ENCODE measurements at regions not wholly inside any gene's neighbourhood (a gene's known extent, or its start where the extent isn't known, plus 50 kb on each side); places are given as distances from the start of the nearest gene placed in this dataset.

DNA sequence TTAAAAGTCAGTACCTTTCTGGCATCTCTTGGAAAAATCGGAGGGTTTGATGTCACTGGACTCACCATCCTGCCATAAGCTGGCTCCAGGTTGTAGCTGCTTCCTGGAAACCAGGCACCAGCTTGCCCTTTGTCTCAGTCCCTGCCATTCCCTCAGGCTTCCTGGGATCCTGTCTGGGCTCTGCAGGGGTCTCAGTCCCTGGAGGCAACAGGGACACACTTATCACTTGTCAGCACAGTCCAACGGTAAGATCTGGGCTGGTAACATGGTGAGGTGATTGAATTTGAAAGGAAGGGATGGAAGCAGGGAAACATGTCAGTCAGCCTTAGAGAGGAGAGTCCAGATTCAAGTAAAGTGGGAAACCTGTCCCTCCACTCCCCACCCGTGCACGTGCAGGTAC lies 147.6 kb upstream of the ECI2 start:
- H3K4me1 ChIP-seq (ENCODE audit: control insufficient read depth, insufficient read depth, low read length): peaks cover 12% of the 10 kb centered on the region
- no peak overlapping the region for H3K9ac ChIP-seq (ENCODE audit: low read length in 2 of 2)
- H3K4me3 ChIP-seq (ENCODE audit: low read length in 2 of 2): no peak overlapping the region
- H3K36me3 ChIP-seq (ENCODE audit: control insufficient read depth in 2 of 2, insufficient read depth in 2 of 2, low read length in 2 of 2): no peaks in the 10 kb centered on the region
- peaks cover 7 to 11% of the 10 kb centered on the region in 2 donors for H3K27me3 ChIP-seq (ENCODE audit: control insufficient read depth in 1 of 2, insufficient read depth in 2 of 2, low read length in 2 of 2)
- H3K27ac ChIP-seq (ENCODE audit: low read length): no peak overlapping the region
- no peaks in the 10 kb centered on the region for H3K9me3 ChIP-seq (ENCODE audit: control insufficient read depth in 2 of 2, low read length in 2 of 2)

DNA sequence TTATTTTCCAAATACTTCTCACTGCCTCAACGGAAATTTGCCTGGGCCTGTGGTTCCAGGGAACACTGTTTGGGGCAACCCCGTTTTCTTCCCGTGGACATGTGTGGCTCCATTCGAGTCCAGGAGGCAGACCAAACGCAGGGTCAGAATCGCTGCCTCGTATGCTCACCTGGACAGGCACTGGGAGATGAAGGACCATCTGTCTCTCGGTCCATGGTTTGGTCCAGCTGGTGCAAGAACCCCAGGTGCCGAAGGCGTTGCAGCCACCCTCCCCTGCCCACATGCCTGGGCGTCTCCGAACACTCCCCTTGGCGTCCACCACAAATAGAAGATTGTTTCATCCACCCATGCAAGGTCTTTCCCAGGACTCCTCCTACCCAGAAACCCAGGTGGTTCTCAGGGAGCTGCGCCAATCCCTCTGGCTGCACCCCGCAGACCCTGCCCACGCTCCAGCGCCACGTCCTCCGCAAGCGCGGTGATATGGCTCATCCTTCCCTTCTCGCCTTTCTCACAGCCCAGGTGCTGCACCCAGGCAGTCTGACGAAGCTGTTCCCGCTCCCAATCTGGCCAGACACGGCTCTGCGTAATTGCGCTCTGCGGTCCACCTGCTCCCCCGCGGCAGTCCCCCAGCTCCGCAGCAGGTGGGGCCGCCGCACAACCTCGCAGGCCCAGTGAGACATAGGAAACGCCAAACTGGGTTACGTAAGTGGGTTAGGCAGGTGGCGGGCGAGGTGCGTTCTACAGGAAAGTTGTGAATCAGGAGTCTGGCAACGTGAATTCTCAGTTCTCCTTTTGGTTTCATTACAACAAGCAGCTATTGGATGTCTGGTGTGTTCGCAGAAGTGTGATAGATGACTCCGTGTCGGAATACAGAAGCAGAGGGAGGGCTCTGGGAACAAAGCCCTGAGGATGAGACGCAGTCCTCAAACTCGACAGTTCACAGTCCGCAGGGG lies 146.2 kb upstream of the ECI2 start:
- Histone ChIP-seq H3K27ac (ENCODE audit: low read length) (no peak overlapping the region), H3K9ac (ENCODE audit: low read length in 2 of 2) (peak overlapping the region; percentile 21 to 41), H3K4me1 (ENCODE audit: control insufficient read depth, insufficient read depth, low read length) (peaks cover 12% of the 10 kb centered on the region), H3K4me3 (ENCODE audit: low read length in 2 of 2) (peak overlapping the region; percentile 70 to 73), H3K27me3 (ENCODE audit: control insufficient read depth in 1 of 2, insufficient read depth in 2 of 2, low read length in 2 of 2) (peaks cover 7 to 9% of the 10 kb centered on the region in 2 donors), H3K36me3 (ENCODE audit: control insufficient read depth in 2 of 2, insufficient read depth in 2 of 2, low read length in 2 of 2) (no peaks in the 10 kb centered on the region), H3K9me3 (ENCODE audit: control insufficient read depth in 2 of 2, low read length in 2 of 2) (no peaks in the 10 kb centered on the region)

DNA sequence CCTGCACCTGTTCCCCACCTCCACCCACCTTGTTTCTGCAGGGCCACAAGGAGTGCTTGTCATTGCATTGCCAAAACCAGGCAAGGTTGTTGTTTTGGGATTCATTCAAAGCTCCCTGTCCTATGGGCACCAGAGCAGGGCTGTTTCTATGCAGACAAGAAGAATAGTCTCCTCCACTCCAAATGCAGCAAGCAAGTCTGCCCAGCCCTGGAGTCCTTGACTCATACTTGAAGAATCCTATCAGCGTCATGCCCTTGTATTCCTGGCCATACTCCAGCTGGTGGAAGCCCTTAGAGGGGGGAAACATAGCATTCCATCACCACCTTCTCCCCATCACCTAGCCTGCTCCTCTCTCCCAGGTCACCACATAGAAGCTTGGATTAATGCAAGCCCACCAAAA lies 145.3 kb upstream of the ECI2 start:
- H3K4me3 ChIP-seq (ENCODE audit: low read length in 2 of 2): no peak overlapping the region
- no peaks in the 10 kb centered on the region for H3K9me3 ChIP-seq (ENCODE audit: control insufficient read depth in 2 of 2, low read length in 2 of 2)
- peaks cover 7 to 9% of the 10 kb centered on the region in 2 donors for H3K27me3 ChIP-seq (ENCODE audit: control insufficient read depth in 1 of 2, insufficient read depth in 2 of 2, low read length in 2 of 2)
- H3K36me3 ChIP-seq (ENCODE audit: control insufficient read depth in 2 of 2, insufficient read depth in 2 of 2, low read length in 2 of 2): no peaks in the 10 kb centered on the region
- peaks cover 12% of the 10 kb centered on the region for H3K4me1 ChIP-seq (ENCODE audit: control insufficient read depth, insufficient read depth, low read length)
- H3K9ac ChIP-seq (ENCODE audit: low read length in 2 of 2): no peak overlapping the region
- no peak overlapping the region for H3K27ac ChIP-seq (ENCODE audit: low read length)

DNA sequence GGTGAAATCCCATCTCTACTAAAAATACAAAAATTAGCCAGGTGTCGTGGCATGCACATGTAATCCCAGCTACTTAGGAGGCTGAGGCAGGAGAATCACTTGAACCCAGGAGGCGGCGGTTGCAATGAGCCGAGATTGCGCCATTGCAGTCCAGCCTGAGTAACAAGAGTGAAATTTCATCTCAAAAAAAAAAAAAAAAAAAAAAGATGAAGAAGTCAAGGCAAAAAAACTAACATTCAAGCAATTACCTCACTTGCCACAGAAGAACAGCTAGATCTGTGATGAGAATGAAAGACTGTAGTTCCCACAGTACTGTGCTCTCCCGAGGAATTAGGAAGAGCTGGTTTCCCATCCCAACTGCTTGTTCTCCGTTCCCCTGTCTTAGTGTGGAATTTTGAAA lies 144.7 kb upstream of the ECI2 start:
- Histone ChIP-seq H3K4me3 (ENCODE audit: low read length in 2 of 2) (no peak overlapping the region), H3K9me3 (ENCODE audit: control insufficient read depth in 2 of 2, low read length in 2 of 2) (no peaks in the 10 kb centered on the region), H3K27ac (ENCODE audit: low read length) (no peak overlapping the region), H3K9ac (ENCODE audit: low read length in 2 of 2) (no peak overlapping the region), H3K27me3 (ENCODE audit: control insufficient read depth in 1 of 2, insufficient read depth in 2 of 2, low read length in 2 of 2) (peaks cover 7 to 9% of the 10 kb centered on the region in 2 donors), H3K36me3 (ENCODE audit: control insufficient read depth in 2 of 2, insufficient read depth in 2 of 2, low read length in 2 of 2) (no peaks in the 10 kb centered on the region), H3K4me1 (ENCODE audit: control insufficient read depth, insufficient read depth, low read length) (peaks cover 12% of the 10 kb centered on the region)

DNA sequence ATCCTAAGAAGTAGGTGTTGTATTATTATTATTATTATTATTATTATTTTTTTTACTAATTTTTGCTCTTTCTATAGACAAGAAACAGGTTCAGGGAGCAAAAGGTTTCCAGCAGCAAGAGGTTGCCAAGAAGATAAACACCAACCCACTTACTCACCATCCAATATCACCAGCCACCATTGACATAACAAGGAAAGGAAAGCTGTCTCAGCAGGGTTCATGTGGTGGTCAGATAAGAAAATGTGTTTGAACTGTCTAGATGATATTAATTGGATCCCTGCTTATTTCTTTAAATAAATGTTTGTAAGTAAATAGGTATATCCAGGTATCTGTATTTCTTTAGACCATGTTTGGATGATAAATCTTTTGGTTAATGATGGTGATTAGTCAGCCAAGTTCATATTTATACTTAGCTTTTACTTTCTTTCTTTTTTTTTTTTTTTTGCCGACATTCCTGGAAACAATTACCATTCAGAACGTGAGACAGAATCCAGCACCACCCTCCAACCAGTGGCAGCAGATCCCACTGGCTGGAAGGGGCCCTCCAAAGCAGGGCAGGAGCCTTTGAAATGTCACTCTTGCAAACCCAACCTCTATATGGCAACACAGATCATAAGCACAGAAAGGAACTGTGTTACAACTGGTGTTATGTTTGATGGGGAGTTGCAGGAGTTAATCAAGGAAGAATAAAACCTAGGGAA lies 139.2 kb upstream of the ECI2 start:
- no peak overlapping the region for H3K9ac ChIP-seq (ENCODE audit: low read length in 2 of 2)
- H3K27me3 ChIP-seq (ENCODE audit: control insufficient read depth in 1 of 2, insufficient read depth in 2 of 2, low read length in 2 of 2): no peaks in the 10 kb centered on the region
- no peaks in the 10 kb centered on the region for H3K4me1 ChIP-seq (ENCODE audit: control insufficient read depth, insufficient read depth, low read length)
- H3K4me3 ChIP-seq (ENCODE audit: low read length in 2 of 2): no peak overlapping the region
- no peaks in the 10 kb centered on the region for H3K9me3 ChIP-seq (ENCODE audit: control insufficient read depth in 2 of 2, low read length in 2 of 2)
- no peaks in the 10 kb centered on the region for H3K36me3 ChIP-seq (ENCODE audit: control insufficient read depth in 2 of 2, insufficient read depth in 2 of 2, low read length in 2 of 2)
- H3K27ac ChIP-seq (ENCODE audit: low read length): no peak overlapping the region

DNA sequence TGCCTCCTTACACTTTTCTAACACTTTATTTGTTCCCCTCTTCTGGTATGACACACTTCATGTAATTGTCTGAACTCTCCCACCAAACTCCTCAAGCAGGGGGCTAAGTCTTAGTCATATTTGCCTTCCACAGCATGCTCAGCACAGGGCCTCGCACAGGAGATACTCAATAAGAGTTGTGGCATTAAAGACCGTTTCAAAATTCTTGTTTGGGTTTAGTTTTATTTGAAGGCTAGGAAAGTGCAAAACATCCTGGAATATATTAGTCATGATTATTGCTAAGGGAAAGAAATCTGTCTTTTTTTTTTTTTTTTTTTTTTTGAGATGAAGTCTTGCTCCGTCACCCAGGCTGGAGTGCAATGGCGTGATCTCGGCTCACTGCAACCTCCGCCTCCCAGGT lies 137.6 kb upstream of the ECI2 start:
- H3K9ac ChIP-seq (ENCODE audit: low read length in 2 of 2): no peak overlapping the region
- H3K27ac ChIP-seq (ENCODE audit: low read length): no peak overlapping the region

DNA sequence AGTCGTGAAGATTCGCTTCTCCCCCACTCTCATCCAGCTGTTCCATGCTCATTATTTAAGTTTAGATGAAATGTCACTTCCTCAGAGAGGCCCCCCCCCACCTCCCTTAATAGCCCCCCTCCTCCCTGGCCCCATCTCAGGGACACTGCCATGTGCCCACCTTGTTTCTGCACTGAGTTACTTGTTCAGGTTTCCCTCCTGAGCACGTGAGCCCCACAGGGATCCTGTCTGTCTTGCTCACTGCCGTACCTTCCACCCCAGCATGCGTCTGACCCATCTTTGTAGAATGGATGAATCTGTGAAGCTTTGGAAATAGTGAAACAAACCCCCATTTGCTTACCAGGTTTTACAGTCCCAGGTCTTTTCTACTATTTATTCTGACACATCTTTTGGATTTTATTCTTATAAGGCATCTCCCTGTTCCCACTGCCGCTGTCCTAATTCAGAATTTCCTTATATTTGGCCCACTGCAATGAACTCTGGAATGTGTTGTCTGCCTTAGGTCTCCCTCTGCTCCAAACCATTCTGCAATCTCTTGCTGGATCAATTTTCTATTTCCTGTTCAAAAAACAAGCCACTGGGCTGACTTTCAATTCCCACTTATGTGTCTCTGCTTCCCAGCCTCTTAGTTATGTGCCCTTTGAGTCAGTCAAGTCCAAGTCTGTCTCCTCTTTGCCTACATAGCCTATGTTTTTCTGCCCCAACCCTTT lies 136.5 kb upstream of the ECI2 start:
- Histone ChIP-seq H3K9me3 (ENCODE audit: control insufficient read depth in 2 of 2, low read length in 2 of 2) (no peaks in the 10 kb centered on the region), H3K27ac (ENCODE audit: low read length) (no peak overlapping the region), H3K4me1 (ENCODE audit: control insufficient read depth, insufficient read depth, low read length) (no peaks in the 10 kb centered on the region), H3K9ac (ENCODE audit: low read length in 2 of 2) (no peak overlapping the region), H3K27me3 (ENCODE audit: control insufficient read depth in 1 of 2, insufficient read depth in 2 of 2, low read length in 2 of 2) (no peaks in the 10 kb centered on the region), H3K4me3 (ENCODE audit: low read length in 2 of 2) (no peak overlapping the region), H3K36me3 (ENCODE audit: control insufficient read depth in 2 of 2, insufficient read depth in 2 of 2, low read length in 2 of 2) (no peaks in the 10 kb centered on the region)

More for the DNA sequence above, 137.6 kb upstream of the ECI2 start:
- Histone ChIP-seq H3K27me3 (ENCODE audit: control insufficient read depth in 1 of 2, insufficient read depth in 2 of 2, low read length in 2 of 2) (no peaks in the 10 kb centered on the region), H3K9me3 (ENCODE audit: control insufficient read depth in 2 of 2, low read length in 2 of 2) (no peaks in the 10 kb centered on the region), H3K4me1 (ENCODE audit: control insufficient read depth, insufficient read depth, low read length) (no peaks in the 10 kb centered on the region), H3K36me3 (ENCODE audit: control insufficient read depth in 2 of 2, insufficient read depth in 2 of 2, low read length in 2 of 2) (no peaks in the 10 kb centered on the region), H3K4me3 (ENCODE audit: low read length in 2 of 2) (no peak overlapping the region)

DNA sequence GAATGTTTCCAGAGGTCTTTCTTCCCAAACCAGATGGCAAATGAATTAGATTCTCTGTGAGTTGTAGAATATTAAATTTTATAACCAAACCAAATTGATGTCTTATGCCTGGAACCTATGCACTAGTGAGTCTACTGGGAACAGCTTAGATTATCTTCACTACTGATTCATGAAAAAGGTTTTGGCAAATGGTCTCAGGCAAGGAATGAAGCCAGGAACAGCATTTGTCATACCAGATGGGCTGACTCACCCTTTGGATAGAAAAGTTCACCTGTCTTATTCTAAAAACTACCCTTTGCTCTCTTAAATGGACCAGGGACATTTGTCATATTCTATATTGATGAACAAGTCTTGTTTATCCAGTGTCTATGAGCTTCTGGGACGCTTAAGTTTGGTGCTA lies 135.4 kb upstream of the ECI2 start:
- H3K36me3 ChIP-seq (ENCODE audit: control insufficient read depth in 2 of 2, insufficient read depth in 2 of 2, low read length in 2 of 2): no peaks in the 10 kb centered on the region
- no peak overlapping the region for H3K27ac ChIP-seq (ENCODE audit: low read length)
- H3K27me3 ChIP-seq (ENCODE audit: control insufficient read depth in 1 of 2, insufficient read depth in 2 of 2, low read length in 2 of 2): no peaks in the 10 kb centered on the region
- H3K9me3 ChIP-seq (ENCODE audit: control insufficient read depth in 2 of 2, low read length in 2 of 2): no peaks in the 10 kb centered on the region
- no peak overlapping the region for H3K9ac ChIP-seq (ENCODE audit: low read length in 2 of 2)
- no peaks in the 10 kb centered on the region for H3K4me1 ChIP-seq (ENCODE audit: control insufficient read depth, insufficient read depth, low read length)
- no peak overlapping the region for H3K4me3 ChIP-seq (ENCODE audit: low read length in 2 of 2)

DNA sequence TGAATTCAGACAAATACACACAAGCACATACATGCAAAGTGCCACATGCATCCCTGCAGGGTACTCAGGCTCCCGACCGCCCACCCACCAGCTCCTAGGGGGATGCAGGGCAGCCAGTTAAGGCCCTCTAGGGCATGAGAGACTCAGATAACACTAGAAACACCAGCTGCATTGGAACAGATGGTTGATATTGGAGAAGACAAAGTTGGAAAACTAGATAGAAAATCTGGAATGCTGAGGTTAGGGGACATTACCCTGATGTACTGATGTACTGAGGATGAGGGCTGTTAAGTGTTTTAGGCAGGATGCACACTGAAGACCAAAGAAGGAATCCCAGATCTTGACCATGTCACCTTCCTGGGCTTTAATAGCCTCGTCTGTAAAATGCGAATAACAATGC lies 134.6 kb upstream of the ECI2 start:
- no peak overlapping the region for H3K27ac ChIP-seq (ENCODE audit: low read length)
- no peak overlapping the region for H3K9ac ChIP-seq (ENCODE audit: low read length in 2 of 2)
- no peaks in the 10 kb centered on the region for H3K4me1 ChIP-seq (ENCODE audit: control insufficient read depth, insufficient read depth, low read length)
- no peaks in the 10 kb centered on the region for H3K27me3 ChIP-seq (ENCODE audit: control insufficient read depth in 1 of 2, insufficient read depth in 2 of 2, low read length in 2 of 2)
- no peaks in the 10 kb centered on the region for H3K36me3 ChIP-seq (ENCODE audit: control insufficient read depth in 2 of 2, insufficient read depth in 2 of 2, low read length in 2 of 2)
- H3K4me3 ChIP-seq (ENCODE audit: low read length in 2 of 2): no peak overlapping the region
- H3K9me3 ChIP-seq (ENCODE audit: control insufficient read depth in 2 of 2, low read length in 2 of 2): no peaks in the 10 kb centered on the region

DNA sequence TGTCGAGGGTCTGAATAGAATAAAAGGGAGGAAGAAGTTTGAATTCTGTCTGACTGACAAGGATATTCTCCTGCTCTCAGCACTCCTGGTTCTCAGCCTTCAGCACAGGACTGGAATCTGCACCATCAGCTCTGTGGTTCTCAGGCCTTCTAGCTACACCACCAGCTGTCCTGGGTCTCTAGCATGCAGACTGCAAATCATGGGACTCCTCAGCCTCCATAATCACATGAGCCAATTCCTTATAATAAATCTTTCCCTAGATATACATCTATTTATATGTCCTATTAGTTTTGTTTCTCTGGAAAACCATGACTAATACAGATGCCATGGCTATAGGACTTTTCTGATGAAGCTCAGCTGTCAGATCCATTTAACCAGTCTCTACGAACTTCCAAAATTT lies 132.8 kb upstream of the ECI2 start:
- no peaks in the 10 kb centered on the region for H3K36me3 ChIP-seq (ENCODE audit: control insufficient read depth in 2 of 2, insufficient read depth in 2 of 2, low read length in 2 of 2)
- no peak overlapping the region for H3K27ac ChIP-seq (ENCODE audit: low read length)
- no peaks in the 10 kb centered on the region for H3K9me3 ChIP-seq (ENCODE audit: control insufficient read depth in 2 of 2, low read length in 2 of 2)
- no peak overlapping the region for H3K4me3 ChIP-seq (ENCODE audit: low read length in 2 of 2)
- no peaks in the 10 kb centered on the region for H3K27me3 ChIP-seq (ENCODE audit: control insufficient read depth in 1 of 2, insufficient read depth in 2 of 2, low read length in 2 of 2)
- no peaks in the 10 kb centered on the region for H3K4me1 ChIP-seq (ENCODE audit: control insufficient read depth, insufficient read depth, low read length)
- no peak overlapping the region for H3K9ac ChIP-seq (ENCODE audit: low read length in 2 of 2)
